ENCODE measurements at regions not wholly inside any gene's neighbourhood (a gene's known extent, or its start where the extent isn't known, plus 50 kb on each side); places are given as distances from the start of the nearest gene placed in this dataset.

DNA sequence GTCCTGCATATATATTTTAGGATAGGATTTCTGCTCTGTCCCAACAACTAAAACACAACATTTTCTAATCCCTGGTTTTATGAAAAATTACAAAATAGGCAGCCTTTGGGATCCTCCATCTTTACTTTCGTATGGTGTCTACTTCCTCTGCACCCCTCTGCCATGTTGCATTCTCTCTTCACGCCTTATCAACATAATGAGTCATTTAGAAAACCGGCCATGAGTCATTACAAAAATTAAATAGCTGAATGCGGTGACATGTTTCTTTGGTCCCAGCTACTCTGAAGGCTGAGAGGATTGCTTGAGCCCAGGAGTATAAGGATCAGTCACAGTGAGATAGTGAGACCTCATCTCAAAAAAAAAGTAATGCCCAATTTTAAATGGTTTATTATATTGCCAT is 148.1 kb upstream of the CELF2 start:
- TF ChIP-seq, protein P1, sequence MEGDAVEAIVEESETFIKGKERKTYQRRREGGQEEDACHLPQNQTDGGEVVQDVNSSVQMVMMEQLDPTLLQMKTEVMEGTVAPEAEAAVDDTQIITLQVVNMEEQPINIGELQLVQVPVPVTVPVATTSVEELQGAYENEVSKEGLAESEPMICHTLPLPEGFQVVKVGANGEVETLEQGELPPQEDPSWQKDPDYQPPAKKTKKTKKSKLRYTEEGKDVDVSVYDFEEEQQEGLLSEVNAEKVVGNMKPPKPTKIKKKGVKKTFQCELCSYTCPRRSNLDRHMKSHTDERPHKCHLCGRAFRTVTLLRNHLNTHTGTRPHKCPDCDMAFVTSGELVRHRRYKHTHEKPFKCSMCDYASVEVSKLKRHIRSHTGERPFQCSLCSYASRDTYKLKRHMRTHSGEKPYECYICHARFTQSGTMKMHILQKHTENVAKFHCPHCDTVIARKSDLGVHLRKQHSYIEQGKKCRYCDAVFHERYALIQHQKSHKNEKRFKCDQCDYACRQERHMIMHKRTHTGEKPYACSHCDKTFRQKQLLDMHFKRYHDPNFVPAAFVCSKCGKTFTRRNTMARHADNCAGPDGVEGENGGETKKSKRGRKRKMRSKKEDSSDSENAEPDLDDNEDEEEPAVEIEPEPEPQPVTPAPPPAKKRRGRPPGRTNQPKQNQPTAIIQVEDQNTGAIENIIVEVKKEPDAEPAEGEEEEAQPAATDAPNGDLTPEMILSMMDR (IDR thresholded peaks at IDR 0.05 in 2 of 3, conservative IDR thresholded peaks at IDR 0.05 in 1 of 3; ENCODE audit: control insufficient read depth in 2 of 3, extremely low read depth in 1 of 3, insufficient read depth in 1 of 3, low read depth in 3 of 3, low read length in 3 of 3), result no peak
- TF ChIP-seq HCFC1 (IDR thresholded peaks at IDR 0.05; ENCODE audit: low read length) (no peak), SMAD5 (IDR thresholded peaks at IDR 0.05; ENCODE audit: low read depth) (no peak), ZSCAN29 (IDR thresholded peaks at IDR 0.05) (no peak), POLR2AphosphoS5 (IDR thresholded peaks at IDR 0.05; ENCODE audit: low read length) (no peak), HDGF (IDR thresholded peaks at IDR 0.05) (no peak)
- TF ChIP-seq, protein P2, sequence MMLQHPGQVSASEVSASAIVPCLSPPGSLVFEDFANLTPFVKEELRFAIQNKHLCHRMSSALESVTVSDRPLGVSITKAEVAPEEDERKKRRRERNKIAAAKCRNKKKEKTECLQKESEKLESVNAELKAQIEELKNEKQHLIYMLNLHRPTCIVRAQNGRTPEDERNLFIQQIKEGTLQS (IDR thresholded peaks at IDR 0.05; ENCODE audit: borderline replicate concordance, extremely low read depth, low read depth, low read length), result no peak
- TF ChIP-seq, protein P3, sequence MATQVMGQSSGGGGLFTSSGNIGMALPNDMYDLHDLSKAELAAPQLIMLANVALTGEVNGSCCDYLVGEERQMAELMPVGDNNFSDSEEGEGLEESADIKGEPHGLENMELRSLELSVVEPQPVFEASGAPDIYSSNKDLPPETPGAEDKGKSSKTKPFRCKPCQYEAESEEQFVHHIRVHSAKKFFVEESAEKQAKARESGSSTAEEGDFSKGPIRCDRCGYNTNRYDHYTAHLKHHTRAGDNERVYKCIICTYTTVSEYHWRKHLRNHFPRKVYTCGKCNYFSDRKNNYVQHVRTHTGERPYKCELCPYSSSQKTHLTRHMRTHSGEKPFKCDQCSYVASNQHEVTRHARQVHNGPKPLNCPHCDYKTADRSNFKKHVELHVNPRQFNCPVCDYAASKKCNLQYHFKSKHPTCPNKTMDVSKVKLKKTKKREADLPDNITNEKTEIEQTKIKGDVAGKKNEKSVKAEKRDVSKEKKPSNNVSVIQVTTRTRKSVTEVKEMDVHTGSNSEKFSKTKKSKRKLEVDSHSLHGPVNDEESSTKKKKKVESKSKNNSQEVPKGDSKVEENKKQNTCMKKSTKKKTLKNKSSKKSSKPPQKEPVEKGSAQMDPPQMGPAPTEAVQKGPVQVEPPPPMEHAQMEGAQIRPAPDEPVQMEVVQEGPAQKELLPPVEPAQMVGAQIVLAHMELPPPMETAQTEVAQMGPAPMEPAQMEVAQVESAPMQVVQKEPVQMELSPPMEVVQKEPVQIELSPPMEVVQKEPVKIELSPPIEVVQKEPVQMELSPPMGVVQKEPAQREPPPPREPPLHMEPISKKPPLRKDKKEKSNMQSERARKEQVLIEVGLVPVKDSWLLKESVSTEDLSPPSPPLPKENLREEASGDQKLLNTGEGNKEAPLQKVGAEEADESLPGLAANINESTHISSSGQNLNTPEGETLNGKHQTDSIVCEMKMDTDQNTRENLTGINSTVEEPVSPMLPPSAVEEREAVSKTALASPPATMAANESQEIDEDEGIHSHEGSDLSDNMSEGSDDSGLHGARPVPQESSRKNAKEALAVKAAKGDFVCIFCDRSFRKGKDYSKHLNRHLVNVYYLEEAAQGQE (IDR thresholded peaks at IDR 0.05; ENCODE audit: low read depth, low read length), result no peak
